SK-N-SH treated with all-trans-retinoic acid at 6 μM for 48 hours (cell line): ENCODE measurements at regions not wholly inside any gene's neighbourhood (a gene's known extent, or its start where the extent isn't known, plus 50 kb on each side); places are given as distances from the start of the nearest gene placed in this dataset.

Experiments
- ESRRG ChIP-seq: fragments of 250-450 bp; sonication (Bioruptor Pico); IDR thresholded peaks from 2 replicates; pipeline ENCODE4 v1.6.1; 2021; ENCODE audit warnings: mild to moderate bottlenecking
- ISL1 ChIP-seq: fragments of 250-450 bp; sonication (Bioruptor Pico); IDR thresholded peaks from 2 replicates; pipeline ENCODE4 v2.1.2; 2022; ENCODE audit warnings: mild to moderate bottlenecking, moderate library complexity
- PATZ1 ChIP-seq: fragments of 250-450 bp; sonication (Bioruptor Pico); IDR thresholded peaks from 2 replicates; pipeline ENCODE4 v1.8.0; 2020; ENCODE audit warnings: mild to moderate bottlenecking, moderate library complexity, borderline replicate concordance
- POU6F1 ChIP-seq: fragments of 250-450 bp; sonication (Bioruptor Pico); IDR thresholded peaks from 2 replicates; pipeline ENCODE4 v1.8.0; 2021; ENCODE audit warnings: low read depth, mild to moderate bottlenecking, moderate library complexity, borderline replicate concordance

- TF ChIP-seq ISL1 (no peak), PATZ1 (CRISPR knock-in tag) (no peak), ESRRG (no peak), POU6F1 (CRISPR knock-in tag) (no peak)
These were observed 205.2 kb upstream of the GRIP1 start for GRCh38 chr12:66884091-66884490.
